Stomach (tissue), 4 donors: ENCODE measurements at regions not wholly inside any gene's neighbourhood (a gene's known extent, or its start where the extent isn't known, plus 50 kb on each side); places are given as distances from the start of the nearest gene placed in this dataset.

Experiments used
- CTCF ChIP-seq, 7 experiments: fragments of 450-650 bp in 4 of 7; fragments of 200-600 bp in 3 of 7; sonication (generic) in 3 of 7; IDR thresholded peaks; one replicate each; pipeline ENCODE4 v1.5.1; 2016 to 2019; ENCODE audit warnings: antibody characterized with exemption in 7 of 7, control low read depth in 2 of 7, mild to moderate bottlenecking in 1 of 7
- EP300 ChIP-seq: sonication (generic); formaldehyde crosslinking; IDR thresholded peaks from one replicate; pipeline ENCODE4 v1.6.1; 2017; ENCODE audit warnings: antibody characterized with exemption
- POLR2A ChIP-seq, 4 donors: fragments of 450-650 bp; IDR thresholded peaks; one replicate each; pipeline ENCODE4 v1.6.1; 2016; ENCODE audit warnings: antibody characterized with exemption in 4 of 4, control low read depth in 2 of 4, mild to moderate bottlenecking in 1 of 4, moderate library complexity in 1 of 4

DNA sequence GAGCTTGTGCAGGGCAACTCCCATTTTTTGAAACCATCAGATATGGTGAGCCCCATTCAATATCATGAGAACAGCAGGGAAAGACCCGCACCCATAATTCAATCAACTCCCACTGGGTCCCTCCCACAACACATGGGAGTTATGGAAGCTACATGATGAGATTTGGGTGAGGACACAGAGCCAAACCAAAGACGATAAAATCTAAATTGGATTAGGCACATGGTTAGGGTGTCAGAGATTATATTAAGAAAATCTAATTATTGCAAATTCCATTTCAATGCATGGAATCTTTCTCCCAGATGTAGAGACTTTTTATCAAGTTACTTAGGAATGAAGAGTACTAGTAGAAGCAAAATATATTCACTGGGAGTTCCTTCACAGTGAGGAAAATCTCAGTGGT is 324.9 kb downstream of the JRKL start:
- TF ChIP-seq CTCF (IDR thresholded peaks at IDR 0.05) (no peak), POLR2A (IDR thresholded peaks at IDR 0.05) (no peak), EP300 (no peak)
